H9 (cell line): ENCODE measurements at regions not wholly inside any gene's neighbourhood (a gene's known extent, or its start where the extent isn't known, plus 50 kb on each side); places are given as distances from the start of the nearest gene placed in this dataset.

Experiments used
- DNase-seq: peaks from one replicate; pipeline ENCODE4 v3.0.0-alpha.2; 2017
- H2AFZ ChIP-seq: one replicate; pipeline ENCODE4 v1.6.1; 2013; ENCODE audit warnings: mild to moderate bottlenecking, low read length, control low read depth, moderate library complexity
- H2AK5ac ChIP-seq: 2 replicates; pipeline ENCODE4 v1.6.1; 2013; ENCODE audit warnings: low read length, control low read depth, mixed read lengths; ENCODE audit not compliant: insufficient read length
- H2BK120ac ChIP-seq: one replicate; pipeline ENCODE4 v1.6.1; 2013; ENCODE audit warnings: low read depth, mild to moderate bottlenecking, low read length, control low read depth, inconsistent platforms; ENCODE audit not compliant: poor library complexity, severe bottlenecking
- H2BK12ac ChIP-seq: 2 replicates; pipeline ENCODE4 v1.6.1; 2013; ENCODE audit warnings: low read length, control low read depth, mixed read lengths, low read depth; ENCODE audit not compliant: insufficient read length
- H2BK15ac ChIP-seq: 2 replicates; pipeline ENCODE4 v1.6.1; 2013; ENCODE audit warnings: low read depth, low read length, control low read depth
- H2BK20ac ChIP-seq: one replicate; pipeline ENCODE4 v1.6.1; 2013; ENCODE audit warnings: low read depth, mild to moderate bottlenecking, low read length, control low read depth, inconsistent platforms; ENCODE audit not compliant: poor library complexity, severe bottlenecking
- H2BK5ac ChIP-seq: 2 replicates; pipeline ENCODE4 v1.6.1; 2013; ENCODE audit warnings: low read length, control low read depth, mixed read lengths; ENCODE audit not compliant: insufficient read length
- H3K14ac ChIP-seq: 2 replicates; pipeline ENCODE4 v1.6.1; 2013; ENCODE audit warnings: low read length, control low read depth; ENCODE audit not compliant: insufficient read depth
- H3K18ac ChIP-seq: 2 replicates; pipeline ENCODE4 v1.6.1; 2013; ENCODE audit warnings: low read depth, mild to moderate bottlenecking, mixed read lengths, low read length, control low read depth; ENCODE audit not compliant: insufficient read length
- H3K23ac ChIP-seq: 2 replicates; pipeline ENCODE4 v1.6.1; 2013; ENCODE audit warnings: low read length, control low read depth, mixed read lengths, low read depth; ENCODE audit not compliant: insufficient read length
- H3K23me2 ChIP-seq: 2 replicates; pipeline ENCODE4 v1.6.1; 2013; ENCODE audit warnings: low read depth, mild to moderate bottlenecking, mixed read lengths, low read length, control low read depth; ENCODE audit not compliant: insufficient read length, poor library complexity, severe bottlenecking
- H3K27ac ChIP-seq: 2 replicates; pipeline ENCODE4 v1.5.1; 2013; ENCODE audit warnings: low read length, control low read depth, mixed read lengths, low read depth; ENCODE audit not compliant: insufficient read length
- H3K27me3 ChIP-seq: 2 replicates; pipeline ENCODE4 v1.6.1; 2013; ENCODE audit warnings: low read length, control low read depth, inconsistent platforms; ENCODE audit not compliant: insufficient read depth
- H3K4ac ChIP-seq: 2 replicates; pipeline ENCODE4 v1.6.1; 2013; ENCODE audit warnings: low read depth, mild to moderate bottlenecking, control low read depth, inconsistent platforms, low read length, moderate library complexity
- H3K4me1 ChIP-seq: 2 replicates; pipeline ENCODE4 v1.6.1; 2013; ENCODE audit warnings: low read length, control low read depth, inconsistent platforms; ENCODE audit not compliant: insufficient read depth
- H3K4me2 ChIP-seq: 2 replicates; pipeline ENCODE4 v1.6.1; 2013; ENCODE audit warnings: low read length, control low read depth, mixed read lengths; ENCODE audit not compliant: insufficient read length, insufficient read depth
- H3K56ac ChIP-seq: 2 replicates; pipeline ENCODE4 v1.6.1; 2013; ENCODE audit warnings: low read depth, mild to moderate bottlenecking, mixed read lengths, low read length, control low read depth; ENCODE audit not compliant: insufficient read length
- H3K79me1 ChIP-seq: 2 replicates; pipeline ENCODE4 v1.6.1; 2013; ENCODE audit warnings: low read depth, mild to moderate bottlenecking, moderate library complexity, low read length, control low read depth, inconsistent platforms; ENCODE audit not compliant: insufficient read depth, poor library complexity, severe bottlenecking
- H3K79me2 ChIP-seq: 2 replicates; pipeline ENCODE4 v1.6.1; 2013; ENCODE audit warnings: low read length, control low read depth, inconsistent platforms; ENCODE audit not compliant: insufficient read depth
- H3K9ac ChIP-seq: 2 replicates; pipeline ENCODE4 v1.6.1; 2013; ENCODE audit warnings: low read length, control low read depth, mixed read lengths; ENCODE audit not compliant: insufficient read length; ENCODE audit errors: extremely low read depth
- H3K9me3 ChIP-seq: one replicate; pipeline ENCODE4 v1.6.1; 2013; ENCODE audit warnings: low read depth, low read length, inconsistent platforms; ENCODE audit not compliant: control insufficient read depth
- H3T11ph ChIP-seq: one replicate; pipeline ENCODE4 v1.6.1; 2013; ENCODE audit warnings: mild to moderate bottlenecking, low read length, control low read depth, inconsistent platforms
- H4K20me1 ChIP-seq: one replicate; pipeline ENCODE4 v1.6.1; 2013; ENCODE audit not compliant: control insufficient read depth, insufficient read length, insufficient read depth
- H4K5ac ChIP-seq: 2 replicates; pipeline ENCODE4 v1.6.1; 2013; ENCODE audit warnings: low read depth, mild to moderate bottlenecking, mixed read lengths, low read length, control low read depth; ENCODE audit not compliant: insufficient read length
- H4K8ac ChIP-seq: replicated peaks from 2 replicates; pipeline ENCODE4 v1.6.1; 2013; ENCODE audit warnings: low read length, control low read depth, mixed read lengths, low read depth; ENCODE audit not compliant: insufficient read length
- H4K91ac ChIP-seq: 2 replicates; pipeline ENCODE4 v1.6.1; 2013; ENCODE audit warnings: low read depth, mild to moderate bottlenecking, moderate library complexity, mixed read lengths, low read length, control low read depth; ENCODE audit not compliant: insufficient read length
- H3K27ac Mint-ChIP-seq, 3 experiments: 2 replicates in 2 of 3; 3 replicates in 1 of 3; pipeline ENCODE4 v1.8.0; 2020 to 2021; ENCODE audit warnings: mixed read lengths in 3 of 3, mild to moderate bottlenecking in 1 of 3, moderate library complexity in 1 of 3
- H3K27me3 Mint-ChIP-seq: 2 replicates; pipeline ENCODE4 v1.8.0; 2021; ENCODE audit warnings: low read depth, mild to moderate bottlenecking, moderate library complexity, mixed read lengths
- H3K36me3 Mint-ChIP-seq, 3 experiments: 2 replicates in 2 of 3; 3 replicates in 1 of 3; pipeline ENCODE4 v1.8.0; 2020 to 2021; ENCODE audit warnings: low read depth in 3 of 3, mixed read lengths in 3 of 3; ENCODE audit not compliant: insufficient read depth in 1 of 3
- H3K4me1 Mint-ChIP-seq, 2 experiments: 2 replicates each; pipeline ENCODE4 v1.8.0; 2020; ENCODE audit warnings: mixed read lengths in 2 of 2
- H3K4me3 Mint-ChIP-seq, 2 experiments: 2 replicates in 1 of 2; 3 replicates in 1 of 2; pipeline ENCODE4 v1.8.0; 2020 to 2021; ENCODE audit warnings: mild to moderate bottlenecking in 2 of 2, mixed read lengths in 2 of 2, moderate library complexity in 1 of 2
- H3K9me3 Mint-ChIP-seq, 2 experiments: 2 replicates in 1 of 2; 3 replicates in 1 of 2; pipeline ENCODE4 v1.8.0; 2020; ENCODE audit warnings: mild to moderate bottlenecking in 2 of 2, mixed read lengths in 2 of 2, moderate library complexity in 1 of 2
- CTCF ChIP-seq: fragments of 200-600 bp; sonication (generic); conservative IDR thresholded peaks from 3 replicates; pipeline ENCODE4 v1.8.0; 2021; ENCODE audit warnings: antibody characterized with exemption, mild to moderate bottlenecking
- WGBS: extraction: QIAGEN DNeasy Blood & Tissue Kit; methylation state at CpG from one replicate; pipeline ENCODE4 v1.1.7; 2013; ENCODE audit warnings: missing lambda C conversion rate, low lambda C conversion rate, mixed read lengths; ENCODE audit not compliant: insufficient read length; ENCODE audit errors: extremely low coverage; 5-methylcytosine and 5-hydroxymethylcytosine counted together

- no peak overlapping the region for H3K9ac ChIP-seq
- no peak overlapping the region for H2BK20ac ChIP-seq
- no peaks in the 10 kb centered on the region for H3K4me1 ChIP-seq
- no peaks in the 10 kb centered on the region for H3K4me1 Mint-ChIP-seq
- H3K9me3 Mint-ChIP-seq: peaks cover 8 to 9% of the 10 kb centered on the region in 2 experiments; a peak in 4 of 5 replicates
- H3K27me3 Mint-ChIP-seq: peaks cover 12% of the 10 kb centered on the region
- H3K18ac ChIP-seq: no peak overlapping the region
- no peaks in the 10 kb centered on the region for H4K20me1 ChIP-seq
- H2BK120ac ChIP-seq: no peak overlapping the region
- H3K14ac ChIP-seq: no peak overlapping the region
- no peak overlapping the region for H3K56ac ChIP-seq
- no peak overlapping the region for H2AK5ac ChIP-seq
- no peak overlapping the region for H2BK12ac ChIP-seq
- no peak overlapping the region for H2BK5ac ChIP-seq
- DNase-seq: no peak
- H3K27me3 ChIP-seq: no peaks in the 10 kb centered on the region
- H3K23me2 ChIP-seq: no peaks in the 10 kb centered on the region
- no peak overlapping the region for H2BK15ac ChIP-seq
- H3K9me3 ChIP-seq: no peaks in the 10 kb centered on the region
- no peak overlapping the region for H4K8ac ChIP-seq
- WGBS: no CpG with 5 or more reads among the region's 7 CpGs
- no peak overlapping the region for H3K4me2 ChIP-seq
- no peak overlapping the region for H3K4me3 Mint-ChIP-seq
- H3K36me3 Mint-ChIP-seq: peaks cover 0 to 4% (median 2%) of the 10 kb centered on the region in 3 experiments; a peak in 2 of 7 replicates
- no peak overlapping the region for H4K91ac ChIP-seq
- no peak overlapping the region for H2AFZ ChIP-seq
- H3K79me2 ChIP-seq: no peaks in the 10 kb centered on the region
- H3K79me1 ChIP-seq: no peaks in the 10 kb centered on the region
- H3K27ac ChIP-seq: no peak overlapping the region
- H3K27ac Mint-ChIP-seq: no peak overlapping the region
- no peak for TF ChIP-seq CTCF
- no peak overlapping the region for H3T11ph ChIP-seq
- H4K5ac ChIP-seq: no peak overlapping the region
- H3K4ac ChIP-seq: no peak overlapping the region
- no peak overlapping the region for H3K23ac ChIP-seq
Observed at GRCh38 chr15:92247649-92248242, 145.9 kb upstream of the ST8SIA2 start.
